Fibroblast of skin of scalp (primary cell): ENCODE measurements at regions not wholly inside any gene's neighbourhood (a gene's known extent, or its start where the extent isn't known, plus 50 kb on each side); places are given as distances from the start of the nearest gene placed in this dataset.
A peak's percentile ranks its signal among the peaks of the same experiment; 100 is the strongest.

ENCODE experiments used
- DNase-seq: peaks from one replicate; pipeline ENCODE4 v3.0.0-alpha.2; 2013

- no peak for DNase-seq
Observed at GRCh38 chr11:70522593-70523311, 124.4 kb downstream of the CTTN start.

DNA sequence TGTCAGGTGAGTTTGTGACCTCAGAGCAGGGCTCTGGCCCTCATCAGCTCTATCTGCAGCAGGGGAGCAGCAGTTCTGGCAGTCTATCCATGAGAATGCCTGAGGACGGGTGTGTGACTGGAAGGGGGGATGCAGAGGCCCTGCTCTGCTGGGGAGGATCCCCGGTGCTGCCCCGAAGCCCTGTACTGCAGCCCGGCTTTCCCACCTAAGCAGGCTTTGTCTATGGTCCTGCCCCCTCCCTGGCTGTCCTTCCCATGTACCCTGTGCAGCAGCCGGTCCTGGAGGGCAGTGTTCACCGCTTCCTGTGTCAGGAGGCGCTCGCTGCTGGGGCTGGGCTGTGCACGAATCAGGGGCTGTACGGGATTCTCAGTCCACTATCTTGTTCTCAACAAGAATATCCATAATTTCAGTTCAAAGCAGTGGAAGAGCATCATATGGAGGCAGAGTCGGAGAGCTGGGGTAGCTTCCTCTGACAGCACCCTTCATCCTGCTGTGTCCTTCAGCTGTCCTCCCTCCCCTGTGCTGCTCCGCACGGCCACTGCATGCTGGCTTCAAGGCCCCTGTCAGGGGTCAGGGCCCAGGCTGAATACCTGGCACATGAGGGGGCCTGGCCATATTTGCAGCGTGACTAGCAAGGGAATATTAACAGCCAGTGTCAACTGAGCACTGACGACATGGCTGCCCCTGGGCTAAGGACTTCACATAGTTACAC lies 125.2 kb downstream of the CTTN start:
- DNase-seq = no peak

GRCh38 chr11:70524096-70524922 lies 126.0 kb downstream of the CTTN start:
- peak; percentile 35 for DNase-seq

DNA sequence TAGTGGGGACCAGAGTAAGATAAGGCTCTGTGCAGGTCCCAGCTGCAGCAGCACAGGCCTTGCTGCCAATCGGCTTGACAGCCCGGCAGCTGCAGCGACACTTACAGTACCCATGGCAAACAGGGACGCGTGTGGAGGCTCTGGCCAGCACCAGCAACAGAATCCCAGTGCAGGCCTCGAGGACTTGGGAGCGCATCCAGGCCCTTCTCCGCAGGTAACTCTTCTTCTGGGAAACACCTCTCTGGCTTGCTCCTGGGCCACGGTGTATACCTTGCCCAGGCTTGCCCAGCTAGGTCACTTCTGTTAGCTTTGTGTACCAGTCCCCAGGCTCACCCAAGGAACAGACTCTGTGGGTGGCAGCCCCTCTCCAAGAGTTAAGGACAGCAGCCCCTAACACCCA lies 126.7 kb downstream of the CTTN start:
- DNase-seq = no peak

DNA sequence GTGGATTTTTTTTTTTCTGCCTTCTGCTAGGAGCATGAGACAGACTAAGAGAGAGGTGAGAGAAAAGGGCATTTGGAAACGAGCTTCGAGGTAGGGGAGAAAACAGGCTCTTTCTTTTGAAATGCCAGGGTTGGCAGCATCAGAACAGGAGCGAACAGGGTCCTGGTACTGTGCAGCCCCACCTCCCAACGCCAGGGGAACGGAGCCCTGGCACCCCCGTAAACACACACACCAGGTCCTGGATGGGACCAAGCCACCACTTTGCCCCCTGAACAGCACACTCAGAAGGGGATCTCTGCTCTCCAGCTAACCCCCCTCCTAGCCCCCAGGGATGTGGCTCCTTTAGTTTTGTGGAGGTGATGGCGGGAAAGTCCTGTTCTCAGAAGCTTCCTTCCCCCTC lies 127.1 kb downstream of the CTTN start:
- no peak for DNase-seq

DNA sequence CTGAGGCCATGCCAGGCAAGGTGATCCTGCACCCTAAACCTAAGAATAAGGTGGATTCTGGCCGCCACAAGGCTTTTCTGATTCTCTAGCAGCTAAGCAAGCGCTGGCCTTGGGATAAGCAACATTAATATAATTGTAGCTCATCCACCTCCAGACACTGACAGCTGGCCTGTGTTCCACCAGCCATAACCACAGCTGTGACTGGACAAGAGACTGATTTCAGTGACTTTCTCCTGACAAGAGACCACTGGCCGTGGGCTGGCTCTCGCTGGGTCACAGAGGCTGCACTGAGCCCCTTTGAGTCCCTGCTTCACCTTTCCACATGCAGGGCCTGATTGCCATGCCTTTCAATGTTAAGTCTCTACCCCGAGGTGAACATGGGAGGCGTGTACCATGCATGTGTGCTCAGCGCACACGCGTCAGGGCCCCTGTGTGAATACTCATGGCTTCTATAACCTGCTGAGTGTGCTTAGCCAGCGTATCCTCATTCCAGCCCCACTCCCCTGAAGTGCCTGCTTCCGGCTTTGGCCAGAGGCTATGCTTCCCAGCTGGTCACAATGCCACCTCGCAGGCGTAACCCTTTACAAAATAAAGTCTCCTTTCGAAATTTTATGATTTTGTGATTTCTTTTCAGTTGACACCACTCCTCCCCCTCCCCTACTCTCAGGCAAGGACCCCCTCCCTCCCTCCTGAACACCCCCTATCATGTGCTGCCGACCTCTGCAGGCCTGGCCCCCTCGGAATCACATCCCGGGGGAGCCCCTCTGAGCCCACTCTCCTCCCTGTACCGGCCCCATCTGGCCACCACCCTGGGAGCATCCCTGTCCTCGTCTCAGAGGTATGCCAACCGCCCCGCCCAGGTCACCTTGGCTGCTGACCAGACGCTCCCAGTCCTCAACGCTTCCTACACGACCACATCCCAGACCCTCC lies 128.1 kb downstream of the CTTN start:
- no peak for DNase-seq

- no peak for DNase-seq
Observed at GRCh38 chr11:70527046-70527395, 128.7 kb downstream of the CTTN start.

DNA sequence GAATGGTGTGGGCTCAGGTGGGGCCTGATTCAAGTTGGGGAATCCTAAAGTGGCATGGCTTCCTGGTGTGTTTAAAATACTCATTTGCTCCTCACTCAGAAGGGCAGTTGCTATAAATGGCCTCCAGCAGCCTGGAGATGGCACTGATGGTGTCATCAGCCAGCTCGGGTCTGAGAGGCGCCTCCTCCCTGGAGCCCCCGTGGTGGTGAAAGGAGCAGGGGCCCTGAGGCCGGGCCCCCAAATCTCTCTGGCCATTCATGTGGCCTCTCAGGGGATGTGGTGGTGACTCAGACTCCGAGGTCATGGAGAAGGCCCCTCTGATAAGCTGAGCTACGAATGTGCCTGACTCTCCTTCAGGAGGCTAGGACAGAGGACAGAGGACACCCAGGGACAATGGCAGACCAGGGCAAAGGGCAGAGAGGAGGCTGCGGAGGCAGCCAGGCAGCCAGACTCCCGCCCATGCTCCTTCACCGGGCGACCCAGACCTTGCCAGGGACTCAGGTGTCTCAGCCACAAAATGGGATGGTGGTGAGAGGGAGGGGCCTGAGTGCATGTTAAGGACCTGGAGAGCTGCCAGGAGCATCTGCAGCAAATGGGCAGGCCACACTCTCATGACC lies 129.2 kb downstream of the CTTN start:
- no peak for DNase-seq

DNA sequence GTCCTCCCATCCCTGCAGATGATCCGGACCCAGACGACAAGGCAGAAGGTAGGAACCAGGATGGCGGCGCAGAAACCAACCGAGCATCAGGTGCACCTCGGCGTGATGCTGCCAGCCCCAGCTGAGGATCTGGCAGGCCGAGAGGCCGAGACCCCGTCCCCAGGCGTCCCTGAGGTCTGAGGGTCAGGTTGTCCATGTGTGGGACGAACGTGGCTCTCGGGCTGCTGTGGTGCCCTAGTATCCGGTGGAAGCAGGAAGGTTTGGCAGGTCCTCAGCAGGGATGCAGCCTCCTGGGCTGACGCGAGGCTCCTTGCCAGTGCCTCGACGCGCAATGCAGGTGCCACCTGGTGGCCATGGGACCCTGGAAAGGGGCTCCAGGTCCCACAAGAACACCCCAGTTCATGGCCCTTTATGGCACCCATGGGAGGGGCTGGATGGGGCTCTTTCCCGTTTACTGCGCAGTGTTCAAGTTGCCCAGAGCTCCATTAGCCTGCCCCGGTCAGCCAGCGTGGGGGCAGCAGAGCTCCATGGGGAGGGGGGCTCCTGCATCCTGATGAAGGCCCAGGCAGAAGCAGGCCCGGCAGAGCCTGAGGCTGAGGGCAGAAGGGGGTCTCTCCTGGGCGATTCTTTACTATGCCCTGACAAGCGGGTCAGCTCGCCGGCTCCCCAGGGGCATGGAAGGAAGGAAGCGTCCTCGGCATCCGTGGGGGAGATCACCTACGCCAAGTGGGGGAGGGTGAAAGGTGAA lies 129.9 kb downstream of the CTTN start:
- DNase-seq = no peak

- no peak for DNase-seq
Observed at GRCh38 chr11:70528794-70529580, 130.7 kb downstream of the CTTN start.

- no peak for DNase-seq
Observed at GRCh38 chr11:70530010-70530409, 131.7 kb downstream of the CTTN start.

- DNase-seq = no peak
Observed at GRCh38 chr11:70530629-70531185, 132.4 kb downstream of the CTTN start.

DNA sequence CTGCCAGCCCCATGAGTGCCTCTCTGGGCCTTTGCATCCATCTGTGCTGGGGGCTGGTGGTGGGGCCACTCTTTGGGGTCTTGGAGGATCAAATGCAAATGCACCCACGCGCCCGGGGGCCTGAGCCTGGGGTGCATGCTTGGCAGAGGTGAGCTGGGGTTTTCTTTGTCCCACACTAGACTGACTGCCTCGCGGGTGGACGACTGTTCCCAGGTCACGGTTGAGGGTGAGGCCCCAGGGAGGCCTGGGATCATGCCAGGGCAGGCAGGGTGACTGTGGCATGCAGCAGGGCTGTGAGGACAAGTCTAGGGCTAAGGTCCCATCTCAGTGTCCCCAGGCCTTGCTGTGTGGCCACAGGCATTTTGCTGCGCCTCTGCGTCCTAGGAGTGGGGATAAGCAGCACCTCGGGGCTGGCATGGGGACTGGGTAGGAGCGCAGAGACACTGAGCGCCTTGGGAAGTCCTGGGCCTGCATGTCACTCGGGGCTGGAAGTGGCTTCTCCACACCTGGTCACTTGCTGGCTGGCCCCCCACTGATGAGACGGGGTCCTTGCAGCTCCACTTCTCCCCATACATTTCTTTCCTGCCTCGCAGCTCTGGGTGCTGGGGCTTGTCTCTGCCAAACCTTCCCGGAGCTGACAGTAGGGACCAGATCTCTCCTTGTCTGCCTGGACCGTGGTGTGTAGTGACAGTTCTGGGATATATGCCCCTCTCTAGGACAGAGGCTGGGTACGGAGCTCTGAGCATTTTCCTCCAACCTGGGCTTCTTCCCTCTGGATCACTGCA lies 133.1 kb downstream of the CTTN start:
- DNase-seq = no peak

GRCh38 chr11:70532066-70532440 lies 133.7 kb downstream of the CTTN start:
- DNase-seq = no peak

DNA sequence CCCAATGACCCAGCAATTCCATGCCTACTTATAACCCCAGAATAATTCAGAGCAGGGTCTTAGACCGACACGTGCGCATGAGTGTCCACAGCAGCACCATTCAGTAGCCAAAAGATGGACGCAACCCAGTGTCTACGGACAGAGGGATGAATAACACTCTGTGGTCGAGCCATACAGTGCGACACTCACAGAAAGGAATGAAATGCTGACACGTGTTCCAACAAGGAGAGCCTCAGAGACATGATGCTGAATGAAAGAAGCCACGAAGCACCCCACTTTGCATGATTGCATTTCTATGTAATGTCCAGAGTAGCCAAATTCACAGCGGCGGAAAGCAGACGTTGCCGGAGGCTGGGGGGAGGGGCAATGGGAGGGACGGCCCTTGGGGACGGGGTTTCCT lies 134.4 kb downstream of the CTTN start:
- peak; percentile 19 for DNase-seq

DNA sequence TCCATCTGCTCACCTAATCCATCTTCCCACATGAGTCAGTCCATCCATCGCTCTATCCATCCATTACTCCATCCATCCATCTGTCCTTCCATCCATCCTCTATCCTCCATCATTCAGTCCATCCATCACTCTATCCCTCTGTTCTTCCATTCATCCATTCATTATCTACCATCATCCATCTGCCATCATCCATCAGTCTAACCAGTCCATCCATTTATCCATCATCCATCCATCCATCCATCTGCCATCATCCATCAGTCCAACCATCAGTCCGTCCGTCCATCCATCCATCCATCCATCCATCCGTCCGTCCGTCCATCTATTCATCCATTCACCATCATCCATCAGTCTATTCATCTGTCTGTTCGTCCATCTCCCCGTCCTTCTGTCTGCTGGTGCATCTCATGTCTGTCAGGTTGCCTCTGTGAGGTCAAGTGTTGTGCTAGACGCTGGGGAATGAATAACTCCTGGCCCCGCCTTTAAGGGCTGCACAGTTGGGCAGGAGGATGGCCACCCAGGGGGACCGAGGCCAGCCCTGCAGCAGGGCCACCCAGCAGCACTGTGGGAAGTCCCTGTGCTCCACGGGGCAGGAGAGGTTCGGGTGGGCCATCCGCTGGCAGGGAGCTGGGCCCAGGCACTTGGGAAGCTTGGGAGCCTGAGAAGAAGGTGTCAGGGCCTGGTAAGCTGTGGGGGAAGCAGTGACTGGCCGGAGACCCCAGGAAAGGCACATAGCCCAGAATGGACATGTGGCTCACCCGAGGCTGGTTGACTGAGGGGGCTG lies 137.1 kb downstream of the CTTN start:
- no peak for DNase-seq

DNA sequence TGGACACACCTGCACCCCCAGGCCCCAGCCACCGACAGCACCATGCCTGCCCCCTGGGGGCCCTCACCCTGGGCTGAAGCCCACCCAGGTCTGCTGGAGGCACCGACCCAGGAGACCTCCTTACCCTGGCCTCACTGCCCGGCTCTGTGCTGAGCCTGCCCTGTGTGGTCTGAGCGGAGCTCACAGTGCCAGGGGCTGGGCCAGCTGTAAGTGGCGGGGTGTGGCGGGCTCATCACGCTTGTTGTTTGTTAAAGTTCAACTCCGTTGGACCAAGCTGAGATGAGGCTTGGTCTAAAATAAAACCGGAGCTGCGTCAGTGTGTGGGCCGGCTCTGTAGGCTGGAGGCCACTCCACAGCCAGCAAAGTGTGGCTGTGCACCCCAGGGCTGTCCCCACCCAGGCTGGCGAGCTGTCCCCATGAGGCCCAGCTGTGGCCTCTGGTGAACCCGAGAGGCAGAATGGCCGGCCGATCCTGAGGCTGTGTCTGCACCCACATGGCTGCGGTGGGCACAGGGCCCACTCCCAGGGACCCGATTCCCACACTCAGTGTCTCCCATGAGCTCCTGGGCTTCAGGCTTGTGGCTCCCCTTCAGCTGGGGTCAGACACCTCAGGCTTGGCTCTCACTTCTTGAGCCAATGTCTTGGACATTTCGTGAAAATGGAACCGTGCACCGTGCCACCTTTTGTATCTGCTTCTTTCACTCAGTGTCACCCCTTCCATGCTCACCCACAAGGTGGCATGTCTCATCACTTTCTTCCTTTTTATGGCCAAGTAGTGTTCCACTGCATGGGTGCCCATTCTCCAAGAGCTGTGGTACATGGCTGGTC lies 137.9 kb downstream of the CTTN start:
- no peak for DNase-seq
